IMR-90 (cell line): ENCODE measurements at regions not wholly inside any gene's neighbourhood (a gene's known extent, or its start where the extent isn't known, plus 50 kb on each side); places are given as distances from the start of the nearest gene placed in this dataset.

ENCODE experiments used
- MAFK ChIP-seq: IDR thresholded peaks from 2 replicates; pipeline ENCODE4 v1.6.1; 2012; ENCODE audit warnings: low read depth, low read length, improper control_type of control experiment
- POLR2A ChIP-seq: IDR thresholded peaks from 2 replicates; pipeline ENCODE4 v1.6.1; 2012; ENCODE audit warnings: mild to moderate bottlenecking, low read depth, low read length
- RAD21 ChIP-seq: IDR thresholded peaks from 2 replicates; pipeline ENCODE4 v1.6.1; 2012; ENCODE audit warnings: low read length, improper control_type of control experiment
- TF ChIP-seq, protein P1 (sequence below): conservative IDR thresholded peaks from 2 replicates; pipeline ENCODE4 v1.5.1; 2012; ENCODE audit warnings: mild to moderate bottlenecking, low read depth, low read length, improper control_type of control experiment

DNA sequence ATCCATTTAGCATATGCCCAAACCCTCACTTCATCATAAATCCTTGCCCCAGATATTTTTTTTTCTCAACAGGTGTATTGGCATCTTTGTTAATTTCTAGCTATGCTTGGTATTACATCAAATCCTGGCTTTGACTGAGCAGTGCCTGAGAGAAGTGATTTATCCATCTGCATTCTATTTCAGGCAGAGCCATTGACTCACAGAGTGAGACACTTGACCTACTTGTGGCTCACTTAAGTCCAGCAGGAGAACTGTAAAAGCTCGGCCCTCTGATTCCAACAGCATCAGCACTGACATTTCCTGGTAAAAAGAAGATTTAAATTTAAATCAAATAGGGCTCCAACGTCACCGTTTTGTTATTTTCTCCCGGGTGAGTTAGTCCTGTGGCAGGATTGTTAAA, 93.4 kb downstream of the PLK2 start:
- TF ChIP-seq RAD21 (no peak), MAFK (no peak), POLR2A (no peak)
- TF ChIP-seq, protein P1, sequence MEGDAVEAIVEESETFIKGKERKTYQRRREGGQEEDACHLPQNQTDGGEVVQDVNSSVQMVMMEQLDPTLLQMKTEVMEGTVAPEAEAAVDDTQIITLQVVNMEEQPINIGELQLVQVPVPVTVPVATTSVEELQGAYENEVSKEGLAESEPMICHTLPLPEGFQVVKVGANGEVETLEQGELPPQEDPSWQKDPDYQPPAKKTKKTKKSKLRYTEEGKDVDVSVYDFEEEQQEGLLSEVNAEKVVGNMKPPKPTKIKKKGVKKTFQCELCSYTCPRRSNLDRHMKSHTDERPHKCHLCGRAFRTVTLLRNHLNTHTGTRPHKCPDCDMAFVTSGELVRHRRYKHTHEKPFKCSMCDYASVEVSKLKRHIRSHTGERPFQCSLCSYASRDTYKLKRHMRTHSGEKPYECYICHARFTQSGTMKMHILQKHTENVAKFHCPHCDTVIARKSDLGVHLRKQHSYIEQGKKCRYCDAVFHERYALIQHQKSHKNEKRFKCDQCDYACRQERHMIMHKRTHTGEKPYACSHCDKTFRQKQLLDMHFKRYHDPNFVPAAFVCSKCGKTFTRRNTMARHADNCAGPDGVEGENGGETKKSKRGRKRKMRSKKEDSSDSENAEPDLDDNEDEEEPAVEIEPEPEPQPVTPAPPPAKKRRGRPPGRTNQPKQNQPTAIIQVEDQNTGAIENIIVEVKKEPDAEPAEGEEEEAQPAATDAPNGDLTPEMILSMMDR, result no peak
